SK-N-SH (cell line): ENCODE measurements at regions not wholly inside any gene's neighbourhood (a gene's known extent, or its start where the extent isn't known, plus 50 kb on each side); places are given as distances from the start of the nearest gene placed in this dataset.

Experiments used
- CHD2 ChIP-seq: fragments of 150-350 bp; IDR thresholded peaks from 2 replicates; pipeline ENCODE4 v1.6.1; 2018; ENCODE audit warnings: low read length; ENCODE audit not compliant: partially characterized antibody
- CTCF ChIP-seq: fragments of 200-600 bp; sonication (generic); IDR thresholded peaks from 2 replicates; pipeline ENCODE4 v1.6.1; 2017; ENCODE audit warnings: antibody characterized with exemption, mild to moderate bottlenecking, moderate library complexity
- EP300 ChIP-seq, 2 experiments: IDR thresholded peaks; 2 replicates each; pipeline versions ENCODE4 v1.4.0 to v1.6.1; 2012; ENCODE audit warnings: borderline replicate concordance in 1 of 2, low read depth in 1 of 2, low read length in 1 of 2
- FOXJ3 ChIP-seq: sonication (generic); formaldehyde crosslinking; IDR thresholded peaks from 2 replicates; pipeline ENCODE4 v1.5.1; 2020; ENCODE audit warnings: mild to moderate bottlenecking, missing genetic modification reagents
- FOXM1 ChIP-seq: IDR thresholded peaks from 2 replicates; pipeline ENCODE4 v1.4.0; 2012; ENCODE audit warnings: low read depth, mild to moderate bottlenecking
- REST ChIP-seq: IDR thresholded peaks from 2 replicates; pipeline ENCODE4 v1.6.1; 2012; ENCODE audit warnings: mild to moderate bottlenecking, low read depth, low read length, moderate library complexity
- USF1 ChIP-seq: IDR thresholded peaks from 2 replicates; pipeline ENCODE4 v1.4.0; 2012; ENCODE audit warnings: low read depth, borderline replicate concordance

GRCh38 chr5:171609806-171610452 is 175.7 kb upstream of the SMIM23 start:
- TF ChIP-seq FOXM1 (no peak), CHD2 (no peak), FOXJ3 (CRISPR knock-in tag) (no peak), REST (no peak), CTCF (no peak), EP300 (IDR thresholded peaks at IDR 0.05; ENCODE audit: borderline replicate concordance in 1 of 2, low read depth in 1 of 2, low read length in 1 of 2) (no peak), USF1 (no peak)
